HepG2 (cell line): ENCODE measurements at regions not wholly inside any gene's neighbourhood (a gene's known extent, or its start where the extent isn't known, plus 50 kb on each side); places are given as distances from the start of the nearest gene placed in this dataset.
A peak's percentile ranks its signal among the peaks of the same experiment; 100 is the strongest.

ENCODE experiments used
- ATAC-seq: fragments of 200-7000 bp; cut with Tn5 transposase; 3 replicates; pipeline ENCODE4 v1.9.1; 2020; ENCODE audit warnings: mild to moderate bottlenecking, moderate library complexity
- BruUV-seq: library from RNA; stranded (reverse); fragments of 400-500 nt; replicated peaks from 2 replicates; lab custom pipeline; 2021; lab: Mats Ljungman, UMichigan
- CTCF ChIA-PET: fragments of 300-600 bp; formaldehyde crosslinking; extraction: SDS; loops from one replicate; lab custom pipeline; 2021; ENCODE audit warnings: low total read pairs, inconsistent platforms, low intra/inter-chr PET ratio; lab: Yijun Ruan, JAX
- POLR2A ChIA-PET: fragments of 350-600 bp; sonication (Branson Sonifier 250); formaldehyde crosslinking; loops from one replicate; lab custom pipeline; 2020; ENCODE audit warnings: antibody characterized with exemption, inconsistent platforms; lab: Yijun Ruan, JAX
- DNase-seq: peaks from one replicate; pipeline ENCODE4 v3.0.0-alpha.2; 2015; ENCODE audit warnings: low spot score
- FAIRE-seq: peaks from 3 replicates; lab custom pipeline; 2011; peaks lifted over from hg19 to GRCh38; lab: Jason Lieb, UNC
- H2AFZ ChIP-seq: one replicate; pipeline ENCODE4 v1.6.1; 2011; ENCODE audit warnings: low read length, inconsistent platforms
- H3K27ac ChIP-seq: fragments of 300-600 bp; 3 replicates; pipeline ENCODE4 v1.8.0; 2011; ENCODE audit warnings: mixed run types, mild to moderate bottlenecking, mixed read lengths, low read length, inconsistent platforms; ENCODE audit not compliant: insufficient read depth; ENCODE audit errors: extremely low read length
- H3K27me3 ChIP-seq, 2 experiments: fragments of 200-600 bp in 1 of 2; 2 replicates in 1 of 2; 3 replicates in 1 of 2; pipeline versions ENCODE4 v1.6.0 to v1.8.0; 2011; ENCODE audit warnings: low read length in 2 of 2, mild to moderate bottlenecking in 2 of 2, moderate library complexity in 2 of 2, inconsistent platforms in 1 of 2; ENCODE audit not compliant: insufficient read depth in 2 of 2, control insufficient read depth in 1 of 2
- H3K36me3 ChIP-seq, 2 experiments: fragments of 200-600 bp in 1 of 2; replicated peaks in 1 of 2; 2 replicates in 1 of 2; 3 replicates in 1 of 2; pipeline versions ENCODE4 v1.5.1 to v1.8.0; 2011; ENCODE audit warnings: low read length in 2 of 2, inconsistent platforms in 1 of 2; ENCODE audit not compliant: insufficient read depth in 2 of 2, control insufficient read depth in 1 of 2
- H3K4me1 ChIP-seq: 2 replicates; pipeline ENCODE4 v1.5.1; 2012; ENCODE audit warnings: low read length, inconsistent platforms; ENCODE audit not compliant: insufficient read depth
- H3K4me2 ChIP-seq: 2 replicates; pipeline ENCODE4 v1.6.0; 2011; ENCODE audit warnings: low read depth, low read length, inconsistent platforms
- H3K4me3 ChIP-seq, 3 experiments: fragments of 200-600 bp in 1 of 3; sonication (generic), shearing (Covaris generic) in 1 of 3; replicated peaks in 1 of 3; 2 replicates each; pipeline ENCODE4 v1.5.1; 2011 to 2016; ENCODE audit warnings: low read length in 3 of 3, inconsistent platforms in 2 of 3, low read depth in 2 of 3, mild to moderate bottlenecking in 2 of 3, control low read depth in 1 of 3, mixed read lengths in 1 of 3; ENCODE audit not compliant: insufficient read depth in 1 of 3
- H3K79me2 ChIP-seq: one replicate; pipeline ENCODE4 v1.6.1; 2011; ENCODE audit warnings: low read length, inconsistent platforms; ENCODE audit not compliant: insufficient read depth
- H3K9ac ChIP-seq: 2 replicates; pipeline ENCODE4 v1.6.0; 2011; ENCODE audit warnings: mild to moderate bottlenecking, low read depth, low read length, inconsistent platforms; ENCODE audit not compliant: insufficient read depth
- H3K9me3 ChIP-seq: 2 replicates; pipeline ENCODE4 v1.5.1; 2012; ENCODE audit warnings: mild to moderate bottlenecking, low read length
- H4K20me1 ChIP-seq: 2 replicates; pipeline ENCODE4 v1.6.0; 2011; ENCODE audit warnings: inconsistent platforms, mild to moderate bottlenecking, low read length, moderate library complexity; ENCODE audit not compliant: insufficient read depth
- ATAD3A ChIP-seq: sonication (generic); formaldehyde crosslinking; IDR thresholded peaks from 2 replicates; pipeline ENCODE4 v1.4.0; 2020; ENCODE audit warnings: missing genetic modification reagents
- CEBPB ChIP-seq: IDR thresholded peaks from 2 replicates; pipeline ENCODE4 v1.6.1; 2011; ENCODE audit warnings: low read depth, low read length, improper control_type of control experiment, borderline replicate concordance
- KAT8 ChIP-seq: IDR thresholded peaks from 2 replicates; pipeline ENCODE4 v1.6.1; 2016; ENCODE audit warnings: missing genetic modification reagents, missing compliant biosample characterization
- PATZ1 ChIP-seq: sonication (generic); formaldehyde crosslinking; IDR thresholded peaks from 2 replicates; pipeline ENCODE4 v1.4.0; 2020; ENCODE audit warnings: missing genetic modification reagents
- SMARCC2 ChIP-seq: fragments of 450-650 bp; IDR thresholded peaks from 2 replicates; pipeline ENCODE4 v1.6.1; 2017; ENCODE audit warnings: antibody characterized with exemption, mild to moderate bottlenecking
- ZFP91 ChIP-seq: sonication (generic); formaldehyde crosslinking; IDR thresholded peaks from 2 replicates; pipeline ENCODE4 v1.9.0; 2022; ENCODE audit warnings: missing genetic modification reagents, mild to moderate bottlenecking, borderline replicate concordance
- ZNF10 ChIP-seq: sonication (generic); formaldehyde crosslinking; IDR thresholded peaks from 2 replicates; pipeline ENCODE4 v1.4.0; 2020; ENCODE audit warnings: mild to moderate bottlenecking, low read depth, missing genetic modification reagents, borderline replicate concordance
- ZNF569 ChIP-seq: sonication (generic); formaldehyde crosslinking; IDR thresholded peaks from 2 replicates; pipeline ENCODE4 v1.5.0; 2020; ENCODE audit warnings: mild to moderate bottlenecking, missing genetic modification reagents, moderate library complexity, borderline replicate concordance
- ZNF574 ChIP-seq: sonication (generic); formaldehyde crosslinking; IDR thresholded peaks from 2 replicates; pipeline ENCODE4 v1.4.0; 2020; ENCODE audit warnings: missing genetic modification reagents
- ZNF704 ChIP-seq: sonication (generic); formaldehyde crosslinking; IDR thresholded peaks from 2 replicates; pipeline ENCODE4 v1.8.1; 2023; ENCODE audit warnings: mild to moderate bottlenecking, inconsistent platforms, moderate library complexity, missing genetic modification reagents, borderline replicate concordance
- WGBS: methylation state at CpG from one replicate; pipeline ENCODE4 v1.1.6; 2017; ENCODE audit warnings: low lambda C conversion rate; 5-methylcytosine and 5-hydroxymethylcytosine counted together
- in situ Hi-C: cut with HindIII; loops from 2 replicates; pipeline ENCODE4 v1.10.0; 2017; ENCODE audit warnings: low pct_unique_long_range_greater_than_20kb; ENCODE audit not compliant: extremely low pct_ligation_motif_present
- intact Hi-C: fragments of 100-400 bp; cut with micrococcal nuclease; formaldehyde crosslinking; loops from one replicate; pipeline ENCODE4 v1.10.0; 2022; ENCODE audit not compliant: unreplicated experiment

GRCh38 chr1:189496768-189497167 is 980.9 kb downstream of the BRINP3 start:
- Histone ChIP-seq H3K27ac (no peak overlapping the region), H4K20me1 (no peaks in the 10 kb centered on the region), H3K4me3 (no peak overlapping the region), H3K36me3 (no peaks in the 10 kb centered on the region), H3K4me1 (no peaks in the 10 kb centered on the region), H3K9me3 (no peaks in the 10 kb centered on the region), H3K4me2 (no peak overlapping the region), H3K27me3 (no peaks in the 10 kb centered on the region), H3K79me2 (no peaks in the 10 kb centered on the region), H3K9ac (no peak overlapping the region), H2AFZ (no peak overlapping the region)
- FAIRE-seq = no peak
- ChIA-PET CTCF (no interaction called here), POLR2A (no interaction called here)
- TF ChIP-seq SMARCC2 (no peak), CEBPB (0 out of 2 replicates have a peak, but pooled peaks have one; percentile 17)
- no TSS peak for BruUV-seq
- in situ Hi-C loops = no loop called here
- 0% methylated on average over 2 of the region's 2 CpGs for WGBS
- no peak for ATAC-seq
- intact Hi-C loops = no loop called here
- DNase-seq = no peak

- CTCF ChIA-PET = no interaction called here
- POLR2A ChIA-PET = no interaction called here
- ATAC-seq (no peak), DNase-seq (no peak), FAIRE-seq (no peak)
- in situ Hi-C loops (no loop called here), intact Hi-C loops (no loop called here)
- no TSS peak for BruUV-seq
- no peaks in the 10 kb centered on the region for H3K27me3 ChIP-seq
- H3K4me1 ChIP-seq = no peaks in the 10 kb centered on the region
- H2AFZ ChIP-seq = no peak overlapping the region
- no peak overlapping the region for H3K9ac ChIP-seq
- H3K27ac ChIP-seq = no peak overlapping the region
- no peak overlapping the region for H3K4me3 ChIP-seq
- H3K36me3 ChIP-seq = no peaks in the 10 kb centered on the region
- 6% methylated on average over 4 of the region's 4 CpGs for WGBS
- no peak overlapping the region for H3K4me2 ChIP-seq
- no peaks in the 10 kb centered on the region for H3K79me2 ChIP-seq
- no peaks in the 10 kb centered on the region for H4K20me1 ChIP-seq
- no peak for TF ChIP-seq ZNF704 (CRISPR knock-in tag)
- no peak for TF ChIP-seq ZNF10 (CRISPR knock-in tag)
- TF ChIP-seq PATZ1 = no peak
- no peak for TF ChIP-seq ZNF574 (CRISPR knock-in tag)
- TF ChIP-seq ZFP91 (CRISPR knock-in tag) = no peak
- TF ChIP-seq ZNF569 = no peak
- TF ChIP-seq ATAD3A (CRISPR knock-in tag) = no peak
- TF ChIP-seq KAT8 (CRISPR knock-in tag) = no peak
- H3K9me3 ChIP-seq = no peaks in the 10 kb centered on the region
Measured at GRCh38 chr1:189499736-189500135, 977.9 kb downstream of the BRINP3 start.
